CD4-positive, alpha-beta T cell (primary cell): ENCODE measurements at regions not wholly inside any gene's neighbourhood (a gene's known extent, or its start where the extent isn't known, plus 50 kb on each side); places are given as distances from the start of the nearest gene placed in this dataset.

Experiments
- ATAC-seq: fragments of 200-7000 bp; cut with Tn5 transposase; one replicate; pipeline ENCODE4 v1.10.0; 2022; ENCODE audit warnings: mild to moderate bottlenecking; ENCODE audit not compliant: poor library complexity
- CTCF ChIA-PET: fragments of 350-600 bp; sonication (Branson Sonifier 250); formaldehyde crosslinking; loops from one replicate; lab custom pipeline; 2021; ENCODE audit warnings: antibody characterized with exemption, inconsistent platforms; lab: Charles Lee
- POLR2A ChIA-PET: fragments of 350-600 bp; sonication (Branson Sonifier 250); formaldehyde crosslinking; loops from one replicate; lab custom pipeline; 2021; ENCODE audit warnings: antibody characterized with exemption, inconsistent platforms; lab: Charles Lee
- DNase-seq, 14 experiments: peaks; one replicate each; pipeline ENCODE4 v3.0.0-alpha.2; 2013 to 2020; ENCODE audit warnings: mixed read lengths in 2 of 14
- H3K27ac ChIP-seq, 2 donors: one replicate each; pipeline versions ENCODE4 v1.5.1 to v1.7.0; 2013; ENCODE audit warnings: low read length in 2 of 2, low read depth in 1 of 2, mild to moderate bottlenecking in 1 of 2
- H3K27me3 ChIP-seq, 2 experiments: 1 replicate in 1 of 2; 2 replicates in 1 of 2; pipeline versions ENCODE4 v1.6.1 to v1.7.0; 2013; ENCODE audit warnings: low read length in 2 of 2, control low read depth in 1 of 2, mild to moderate bottlenecking in 1 of 2, moderate library complexity in 1 of 2; ENCODE audit not compliant: insufficient read depth in 2 of 2, control insufficient read depth in 1 of 2
- H3K36me3 ChIP-seq: one replicate; pipeline ENCODE4 v1.6.1; 2013; ENCODE audit warnings: low read length, control low read depth; ENCODE audit not compliant: insufficient read depth
- H3K4me1 ChIP-seq: one replicate; pipeline ENCODE4 v1.6.1; 2013; ENCODE audit warnings: low read length, control low read depth; ENCODE audit not compliant: insufficient read depth
- H3K4me3 ChIP-seq: one replicate; pipeline ENCODE4 v1.5.1; 2013; ENCODE audit warnings: mild to moderate bottlenecking, low read length, moderate library complexity
- H3K9me3 ChIP-seq, 2 experiments: 1 replicate in 1 of 2; 2 replicates in 1 of 2; pipeline versions ENCODE4 v1.6.1 to v1.7.0; 2013; ENCODE audit warnings: low read length in 2 of 2, mild to moderate bottlenecking in 2 of 2, control low read depth in 1 of 2, moderate library complexity in 1 of 2; ENCODE audit not compliant: control insufficient read depth in 1 of 2, insufficient read depth in 1 of 2
- H3K27ac Mint-ChIP-seq: one replicate; pipeline ENCODE4 v1.8.0; 2020; ENCODE audit warnings: mixed read lengths
- H3K27me3 Mint-ChIP-seq: one replicate; pipeline ENCODE4 v1.8.0; 2021; ENCODE audit warnings: mixed read lengths
- H3K36me3 Mint-ChIP-seq: one replicate; pipeline ENCODE4 v1.8.0; 2021; ENCODE audit warnings: low read depth, mixed read lengths
- H3K4me1 Mint-ChIP-seq: one replicate; pipeline ENCODE4 v1.8.0; 2021; ENCODE audit warnings: low read depth, mixed read lengths
- H3K4me3 Mint-ChIP-seq: one replicate; pipeline ENCODE4 v1.8.0; 2020; ENCODE audit warnings: mild to moderate bottlenecking, mixed read lengths
- H3K9me3 Mint-ChIP-seq: one replicate; pipeline ENCODE4 v1.8.0; 2020; ENCODE audit warnings: mixed read lengths
- intact Hi-C, 2 experiments: fragments of 100-400 bp; cut with DNase I in 1 of 2; cut with micrococcal nuclease in 1 of 2; formaldehyde crosslinking; loops; one replicate each; pipeline versions ENCODE4 v1.15.1 to v1.9.0; 2023 to 2025; cut with DNase I, micrococcal nuclease
- TF ChIP-seq, protein P1 (sequence below): fragments of 200-600 bp; IDR thresholded peaks from one replicate; pipeline ENCODE4 v1.8.0; 2022; ENCODE audit warnings: antibody characterized with exemption, mild to moderate bottlenecking

DNA sequence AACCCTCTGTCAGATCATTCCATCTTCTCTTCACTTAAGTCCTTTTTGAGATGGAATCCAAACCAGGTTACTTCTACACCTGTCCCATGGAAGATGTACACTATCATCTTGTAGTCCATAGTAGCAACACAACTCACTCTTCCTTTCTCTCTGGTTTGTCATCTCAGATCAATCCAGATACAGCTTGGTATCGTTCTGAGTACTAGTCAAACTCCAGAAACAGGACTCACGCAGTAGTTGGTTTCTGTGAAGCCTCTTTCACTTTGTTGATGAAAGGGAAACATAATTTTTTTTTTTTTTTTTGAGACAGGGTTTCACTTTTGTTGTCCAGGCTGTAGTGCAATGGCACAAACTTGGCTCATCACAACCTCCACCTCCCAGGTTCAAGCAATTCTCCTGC, 484.0 kb downstream of the PRDM9 start:
- Mint-ChIP-seq H3K27me3 (no peaks in the 10 kb centered on the region), H3K36me3 (no peaks in the 10 kb centered on the region), H3K27ac (no peak overlapping the region), H3K4me3 (no peak overlapping the region), H3K4me1 (no peaks in the 10 kb centered on the region), H3K9me3 (peaks cover 10% of the 10 kb centered on the region)
- H3K27ac ChIP-seq, result no peak overlapping the region
- POLR2A ChIA-PET, result no interaction called here
- H3K4me3 ChIP-seq, result no peak overlapping the region
- DNase-seq (no peak), ATAC-seq (no peak)
- CTCF ChIA-PET, result no interaction called here
- TF ChIP-seq, protein P1, sequence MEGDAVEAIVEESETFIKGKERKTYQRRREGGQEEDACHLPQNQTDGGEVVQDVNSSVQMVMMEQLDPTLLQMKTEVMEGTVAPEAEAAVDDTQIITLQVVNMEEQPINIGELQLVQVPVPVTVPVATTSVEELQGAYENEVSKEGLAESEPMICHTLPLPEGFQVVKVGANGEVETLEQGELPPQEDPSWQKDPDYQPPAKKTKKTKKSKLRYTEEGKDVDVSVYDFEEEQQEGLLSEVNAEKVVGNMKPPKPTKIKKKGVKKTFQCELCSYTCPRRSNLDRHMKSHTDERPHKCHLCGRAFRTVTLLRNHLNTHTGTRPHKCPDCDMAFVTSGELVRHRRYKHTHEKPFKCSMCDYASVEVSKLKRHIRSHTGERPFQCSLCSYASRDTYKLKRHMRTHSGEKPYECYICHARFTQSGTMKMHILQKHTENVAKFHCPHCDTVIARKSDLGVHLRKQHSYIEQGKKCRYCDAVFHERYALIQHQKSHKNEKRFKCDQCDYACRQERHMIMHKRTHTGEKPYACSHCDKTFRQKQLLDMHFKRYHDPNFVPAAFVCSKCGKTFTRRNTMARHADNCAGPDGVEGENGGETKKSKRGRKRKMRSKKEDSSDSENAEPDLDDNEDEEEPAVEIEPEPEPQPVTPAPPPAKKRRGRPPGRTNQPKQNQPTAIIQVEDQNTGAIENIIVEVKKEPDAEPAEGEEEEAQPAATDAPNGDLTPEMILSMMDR, result no peak
- no peaks in the 10 kb centered on the region for H3K27me3 ChIP-seq
- intact Hi-C loops, result no loop called here
- no peaks in the 10 kb centered on the region for H3K36me3 ChIP-seq
- H3K4me1 ChIP-seq, result no peaks in the 10 kb centered on the region
- peaks cover 3 to 8% of the 10 kb centered on the region in 2 experiments for H3K9me3 ChIP-seq

DNA sequence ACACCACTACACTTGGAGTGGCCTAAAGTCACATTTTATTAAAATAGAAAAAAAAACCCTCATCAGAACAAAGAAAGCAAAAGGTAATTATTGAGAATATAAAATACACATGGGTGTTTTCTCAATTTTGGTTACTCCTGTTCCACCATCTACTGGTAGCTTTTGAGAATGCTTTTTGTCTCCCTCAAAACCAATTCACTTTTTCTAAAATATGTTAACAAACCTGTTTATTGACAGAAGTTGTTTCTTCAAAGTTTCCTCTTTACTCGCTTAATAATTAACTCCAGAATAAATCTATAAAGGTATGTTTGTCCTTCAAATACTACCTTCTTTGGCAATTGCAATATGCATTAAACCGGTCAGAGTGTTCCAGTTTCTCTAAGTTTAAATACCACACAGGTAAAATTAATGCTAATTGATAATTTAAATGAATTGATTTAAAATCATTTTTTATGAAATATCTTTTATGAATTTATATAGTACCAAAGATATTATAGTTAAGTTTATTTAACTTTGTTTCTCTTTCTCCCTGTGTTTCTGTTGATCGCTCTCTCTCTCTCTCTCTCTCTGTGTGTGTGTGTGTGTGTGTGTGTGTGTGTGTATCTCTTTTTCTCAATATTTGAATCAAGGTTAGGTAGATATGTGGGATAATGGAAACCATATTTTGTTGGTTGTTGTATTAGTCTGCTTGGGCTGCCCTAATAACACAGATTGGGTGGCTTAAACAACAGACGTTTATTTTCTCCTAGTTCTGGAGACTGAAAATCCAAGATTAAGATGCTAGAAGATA, 487.4 kb downstream of the PRDM9 start:
- DNase-seq, result no peak
- Mint-ChIP-seq H3K4me1 (no peaks in the 10 kb centered on the region), H3K27ac (no peak overlapping the region), H3K36me3 (no peaks in the 10 kb centered on the region), H3K27me3 (no peaks in the 10 kb centered on the region), H3K4me3 (no peak overlapping the region), H3K9me3 (peaks cover 7% of the 10 kb centered on the region)
- Histone ChIP-seq H3K27me3 (no peaks in the 10 kb centered on the region), H3K27ac (no peak overlapping the region), H3K4me1 (no peaks in the 10 kb centered on the region), H3K36me3 (no peaks in the 10 kb centered on the region), H3K4me3 (no peak overlapping the region), H3K9me3 (peaks cover 10 to 12% of the 10 kb centered on the region in 2 experiments)
- ChIA-PET CTCF (no interaction called here), POLR2A (no interaction called here)
- TF ChIP-seq, protein P1, result no peak
- ATAC-seq, result no peak
- intact Hi-C loops, result no loop called here

DNA sequence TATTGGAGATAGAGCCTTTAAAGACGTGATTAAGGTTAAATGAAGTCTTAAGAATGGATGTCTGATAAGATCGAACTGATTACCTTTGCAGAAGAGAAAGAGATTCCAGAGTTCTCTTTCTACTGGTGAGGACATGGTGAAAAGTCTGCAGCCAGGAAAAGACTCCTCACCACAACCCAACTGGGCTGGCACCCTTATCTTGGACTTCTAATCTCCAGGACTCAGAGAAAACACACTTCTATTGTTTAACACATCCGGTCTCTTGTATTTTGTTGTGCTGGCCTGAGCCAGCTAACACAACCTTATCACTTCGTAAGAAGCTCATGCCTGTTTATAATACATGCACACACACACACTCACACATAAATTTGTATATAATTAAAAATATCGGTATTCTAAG, 489.1 kb downstream of the PRDM9 start:
- no peak overlapping the region for H3K27ac Mint-ChIP-seq
- CTCF ChIA-PET, result no interaction called here

More for the DNA sequence above, 489.1 kb downstream of the PRDM9 start:
- intact Hi-C loops, result no loop called here
- Histone ChIP-seq H3K9me3 (peaks cover 7 to 10% of the 10 kb centered on the region in 2 experiments), H3K4me3 (no peak overlapping the region), H3K27me3 (no peaks in the 10 kb centered on the region), H3K4me1 (no peaks in the 10 kb centered on the region), H3K27ac (no peak overlapping the region), H3K36me3 (no peaks in the 10 kb centered on the region)
- H3K9me3 Mint-ChIP-seq, result peaks cover 2% of the 10 kb centered on the region
- POLR2A ChIA-PET, result no interaction called here
- H3K4me1 Mint-ChIP-seq, result no peaks in the 10 kb centered on the region
- ATAC-seq, result no peak
- H3K27me3 Mint-ChIP-seq, result no peaks in the 10 kb centered on the region
- no peak for DNase-seq
- H3K4me3 Mint-ChIP-seq, result no peak overlapping the region
- TF ChIP-seq, protein P1, result no peak
- no peaks in the 10 kb centered on the region for H3K36me3 Mint-ChIP-seq
